ENCODE measurements at regions not wholly inside any gene's neighbourhood (a gene's known extent, or its start where the extent isn't known, plus 50 kb on each side); places are given as distances from the start of the nearest gene placed in this dataset.

- TF ChIP-seq, protein P1, sequence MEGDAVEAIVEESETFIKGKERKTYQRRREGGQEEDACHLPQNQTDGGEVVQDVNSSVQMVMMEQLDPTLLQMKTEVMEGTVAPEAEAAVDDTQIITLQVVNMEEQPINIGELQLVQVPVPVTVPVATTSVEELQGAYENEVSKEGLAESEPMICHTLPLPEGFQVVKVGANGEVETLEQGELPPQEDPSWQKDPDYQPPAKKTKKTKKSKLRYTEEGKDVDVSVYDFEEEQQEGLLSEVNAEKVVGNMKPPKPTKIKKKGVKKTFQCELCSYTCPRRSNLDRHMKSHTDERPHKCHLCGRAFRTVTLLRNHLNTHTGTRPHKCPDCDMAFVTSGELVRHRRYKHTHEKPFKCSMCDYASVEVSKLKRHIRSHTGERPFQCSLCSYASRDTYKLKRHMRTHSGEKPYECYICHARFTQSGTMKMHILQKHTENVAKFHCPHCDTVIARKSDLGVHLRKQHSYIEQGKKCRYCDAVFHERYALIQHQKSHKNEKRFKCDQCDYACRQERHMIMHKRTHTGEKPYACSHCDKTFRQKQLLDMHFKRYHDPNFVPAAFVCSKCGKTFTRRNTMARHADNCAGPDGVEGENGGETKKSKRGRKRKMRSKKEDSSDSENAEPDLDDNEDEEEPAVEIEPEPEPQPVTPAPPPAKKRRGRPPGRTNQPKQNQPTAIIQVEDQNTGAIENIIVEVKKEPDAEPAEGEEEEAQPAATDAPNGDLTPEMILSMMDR (IDR thresholded peaks at IDR 0.05; ENCODE audit: control extremely low read depth in 1 of 3, insufficient read depth in 1 of 3, low read depth in 1 of 3, low read length in 3 of 3), result no peak
- TF ChIP-seq SP1 (IDR thresholded peaks at IDR 0.05; ENCODE audit: low read depth, low read length) (no peak), MAFK (IDR thresholded peaks at IDR 0.05; ENCODE audit: low read depth, low read length) (no peak), ASH2L (IDR thresholded peaks at IDR 0.05; ENCODE audit: low read length) (no peak), ATF2 (IDR thresholded peaks at IDR 0.05; ENCODE audit: low read length) (no peak), EGR1 (IDR thresholded peaks at IDR 0.05; ENCODE audit: borderline replicate concordance, low read depth, low read length) (no peak), BCL11A (IDR thresholded peaks at IDR 0.05; ENCODE audit: low read depth in 2 of 2, low read length in 2 of 2) (no peak), RXRA (IDR thresholded peaks at IDR 0.05; ENCODE audit: insufficient read depth, low read depth, low read length) (no peak), RAD21 (IDR thresholded peaks at IDR 0.05 in 1 of 2, conservative IDR thresholded peaks at IDR 0.05 in 1 of 2; ENCODE audit: low read depth in 2 of 2, low read length in 2 of 2) (no peak), CEBPB (IDR thresholded peaks at IDR 0.05; ENCODE audit: low read depth, low read length) (no peak)
Measured at GRCh38 chr11:104668797-104669463, 229.3 kb downstream of the CASP12 start.

All from H1 (cell line).